ENCODE measurements at regions not wholly inside any gene's neighbourhood (a gene's known extent, or its start where the extent isn't known, plus 50 kb on each side); places are given as distances from the start of the nearest gene placed in this dataset.

DNA sequence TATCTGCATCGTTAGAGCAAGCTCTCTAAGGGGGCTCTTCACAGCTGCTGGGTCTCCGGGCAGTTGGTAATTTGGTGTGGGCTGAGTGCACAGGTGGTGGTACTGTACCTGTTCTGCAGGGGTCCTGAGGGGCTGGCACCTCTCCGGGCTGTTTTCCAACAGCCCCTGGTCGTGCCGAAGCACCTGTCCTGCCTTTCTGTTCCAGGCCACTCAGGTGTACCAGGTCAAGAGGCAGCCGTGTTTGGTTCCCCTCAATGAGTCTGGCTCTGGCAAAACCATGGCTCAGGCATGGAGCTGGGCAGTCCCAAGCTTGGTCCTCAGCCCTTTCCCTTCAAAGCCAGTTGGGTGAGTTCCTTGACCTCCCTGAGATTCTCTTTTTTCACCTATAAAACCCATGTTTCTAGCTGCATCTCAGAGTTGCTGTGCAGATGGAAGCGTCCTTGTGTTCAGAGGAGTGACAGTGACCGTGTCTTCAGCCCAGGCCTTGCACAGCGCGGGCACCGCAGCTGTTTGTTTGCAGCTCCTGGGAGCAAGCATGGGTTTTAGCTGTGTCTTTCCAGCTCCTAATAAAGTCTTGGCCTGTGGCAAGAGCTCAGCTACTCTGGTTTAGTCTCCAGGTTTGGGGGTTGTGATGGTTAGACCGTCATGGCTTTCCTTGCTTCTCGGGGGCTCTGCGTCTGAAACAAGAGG is 110.9 kb downstream of the GLI2 start:
- Histone ChIP-seq H3K36me3 (ENCODE audit: control insufficient read depth, insufficient read depth, low read length) (no peaks in the 10 kb centered on the region), H3K27me3 (ENCODE audit: control insufficient read depth, insufficient read depth, low read length) (no peaks in the 10 kb centered on the region), H3K4me3 (ENCODE audit: low read depth, low read length) (no peak overlapping the region)
- no peak for TF ChIP-seq CTCF (IDR thresholded peaks at IDR 0.05; ENCODE audit: insufficient read depth, low read length, severe bottlenecking)
- FAIRE-seq (no peak), DNase-seq (ENCODE audit: low read depth) (no peak)

DNA sequence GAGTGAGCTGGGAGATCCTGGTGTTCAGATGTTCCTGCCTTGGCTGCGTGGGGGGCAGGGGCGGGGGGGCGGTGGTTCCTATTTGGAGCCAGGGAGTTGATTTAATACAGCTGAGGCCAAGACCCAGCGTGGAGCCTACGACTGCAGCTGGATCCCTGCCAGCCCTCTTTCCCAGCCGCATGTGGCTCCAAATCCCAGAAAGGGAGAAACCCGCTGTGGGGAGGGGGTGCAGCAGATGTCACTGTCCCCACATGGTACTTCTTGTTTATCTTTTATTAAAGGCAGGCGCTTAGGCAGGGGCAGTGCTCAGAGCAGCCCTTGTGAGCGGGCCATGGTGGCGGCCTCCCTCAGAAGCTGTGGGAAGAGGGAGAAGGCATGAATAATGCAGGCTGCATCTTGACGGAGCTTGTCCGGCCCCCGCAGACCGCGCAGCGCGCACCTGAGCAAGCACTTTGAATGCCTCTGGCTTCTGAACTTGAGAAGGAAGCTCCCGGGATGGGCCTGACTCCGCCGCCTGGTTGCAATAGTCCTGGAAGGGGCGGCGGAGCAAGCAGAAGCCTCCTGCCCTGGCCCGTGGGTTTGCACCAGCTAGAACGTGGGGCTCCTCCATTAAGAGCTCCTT is 112.1 kb downstream of the GLI2 start:
- no peaks in the 10 kb centered on the region for H3K27me3 ChIP-seq (ENCODE audit: control insufficient read depth, insufficient read depth, low read length)
- no peak overlapping the region for H3K4me3 ChIP-seq (ENCODE audit: low read depth, low read length)
- H3K36me3 ChIP-seq (ENCODE audit: control insufficient read depth, insufficient read depth, low read length): no peaks in the 10 kb centered on the region
- FAIRE-seq (no peak), DNase-seq (ENCODE audit: low read depth) (peak; percentile 77)
- no peak for TF ChIP-seq CTCF (IDR thresholded peaks at IDR 0.05; ENCODE audit: insufficient read depth, low read length, severe bottlenecking)

DNA sequence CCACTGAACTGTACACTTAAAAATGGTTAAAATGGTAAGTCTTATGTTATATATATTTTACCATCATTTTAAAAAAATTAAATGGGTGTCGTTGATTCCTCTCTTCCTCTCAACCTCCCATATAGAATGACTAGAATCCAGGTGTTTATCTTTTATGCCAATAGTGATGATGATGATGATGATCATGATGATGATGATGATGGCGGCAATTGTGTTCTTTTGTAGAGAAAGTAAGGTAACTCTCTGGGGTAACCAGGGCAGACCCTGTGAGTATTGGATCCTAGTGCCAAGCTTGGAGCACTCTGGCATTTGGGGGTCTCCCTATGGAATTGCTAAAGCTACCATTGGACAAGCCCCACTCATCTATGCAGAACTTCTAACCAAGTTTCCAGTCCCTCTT is 113.6 kb downstream of the GLI2 start:
- FAIRE-seq: no peak
- no peak overlapping the region for H3K4me3 ChIP-seq (ENCODE audit: low read depth, low read length)
- H3K36me3 ChIP-seq (ENCODE audit: control insufficient read depth, insufficient read depth, low read length): no peaks in the 10 kb centered on the region
- no peak for DNase-seq (ENCODE audit: low read depth)
- H3K27me3 ChIP-seq (ENCODE audit: control insufficient read depth, insufficient read depth, low read length): no peaks in the 10 kb centered on the region
- TF ChIP-seq CTCF (IDR thresholded peaks at IDR 0.05; ENCODE audit: insufficient read depth, low read length, severe bottlenecking): no peak

DNA sequence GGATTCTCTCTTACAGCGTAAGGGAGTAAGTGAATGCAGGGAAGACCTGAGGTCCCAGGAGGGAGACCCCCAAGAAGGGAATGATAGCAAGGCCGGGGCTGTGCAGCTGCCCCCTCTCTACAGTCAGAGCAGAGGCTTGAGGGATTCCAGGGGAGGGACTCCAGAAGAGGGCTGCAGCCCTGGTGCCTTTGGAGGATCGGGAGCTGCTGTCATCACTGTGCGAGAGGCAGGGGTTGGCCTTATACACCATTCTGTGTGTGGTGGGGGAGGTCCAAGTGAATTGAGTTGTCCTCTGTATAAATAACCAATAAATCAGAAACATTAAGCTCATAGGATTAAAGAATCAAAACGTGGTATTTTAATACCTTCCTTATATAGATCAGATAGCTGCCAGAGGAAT is 114.9 kb downstream of the GLI2 start:
- H3K36me3 ChIP-seq (ENCODE audit: control insufficient read depth, insufficient read depth, low read length): no peaks in the 10 kb centered on the region
- no peak for TF ChIP-seq CTCF (IDR thresholded peaks at IDR 0.05; ENCODE audit: insufficient read depth, low read length, severe bottlenecking)
- no peaks in the 10 kb centered on the region for H3K27me3 ChIP-seq (ENCODE audit: control insufficient read depth, insufficient read depth, low read length)
- H3K4me3 ChIP-seq (ENCODE audit: low read depth, low read length): no peak overlapping the region
- DNase-seq (ENCODE audit: low read depth) (no peak), FAIRE-seq (no peak)

DNA sequence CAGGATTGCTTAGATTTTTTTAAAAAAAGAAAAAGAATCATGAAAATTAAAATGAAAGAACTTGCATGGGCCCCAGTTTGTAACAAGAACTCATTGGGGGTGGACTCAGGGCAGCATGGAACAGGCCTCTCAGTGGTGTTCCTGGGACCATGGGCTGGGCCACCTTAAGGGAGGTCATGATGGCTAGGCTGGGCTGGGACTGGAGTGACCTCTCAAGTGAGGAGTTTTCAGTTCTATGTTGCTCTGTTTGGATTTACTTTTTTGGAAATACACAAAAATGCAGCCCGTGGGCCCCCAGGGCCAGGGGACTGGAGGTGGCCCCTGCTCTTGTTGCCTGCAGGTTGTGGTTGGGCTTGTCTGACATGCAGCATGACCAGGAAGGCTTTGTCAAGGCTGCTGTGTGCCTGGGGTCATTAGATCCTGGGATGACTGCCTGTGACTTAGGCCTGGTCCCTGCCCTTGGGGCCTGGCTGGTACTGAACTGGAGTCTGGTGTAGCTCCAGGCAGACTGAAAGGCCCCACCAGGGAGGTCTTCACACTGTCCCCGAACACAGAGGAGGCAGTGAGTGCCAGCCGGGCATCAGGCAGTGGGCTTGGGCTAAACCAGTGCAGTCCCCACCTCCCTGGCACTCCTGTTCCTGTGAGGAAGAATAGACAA is 115.6 kb downstream of the GLI2 start:
- H3K4me3 ChIP-seq (ENCODE audit: low read depth, low read length): no peak overlapping the region
- H3K27me3 ChIP-seq (ENCODE audit: control insufficient read depth, insufficient read depth, low read length): no peaks in the 10 kb centered on the region
- no peak for DNase-seq (ENCODE audit: low read depth)
- H3K36me3 ChIP-seq (ENCODE audit: control insufficient read depth, insufficient read depth, low read length): no peaks in the 10 kb centered on the region
- TF ChIP-seq CTCF (IDR thresholded peaks at IDR 0.05; ENCODE audit: insufficient read depth, low read length, severe bottlenecking): no peak
- FAIRE-seq: no peak
